ENCODE measurements at regions not wholly inside any gene's neighbourhood (a gene's known extent, or its start where the extent isn't known, plus 50 kb on each side); places are given as distances from the start of the nearest gene placed in this dataset.

DNA sequence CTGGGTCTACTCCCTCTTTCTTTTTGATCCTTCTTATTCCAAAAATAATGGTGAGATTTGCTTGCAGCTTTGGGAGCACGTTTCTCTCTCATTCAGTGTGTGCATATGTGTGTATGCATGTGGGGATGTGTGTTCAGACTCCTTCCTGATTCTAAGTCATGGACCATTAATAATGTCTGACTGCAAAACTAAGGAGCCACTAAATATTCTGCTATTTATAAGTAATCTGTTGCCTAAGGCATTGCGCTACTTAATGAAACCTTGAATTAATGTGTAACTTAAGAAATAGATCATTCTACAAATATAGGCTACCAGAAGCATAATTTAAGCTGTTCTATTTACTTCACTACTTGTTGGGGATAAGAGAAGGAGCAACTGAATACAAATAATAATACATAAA, 182.1 kb downstream of the TFCP2L1 start:
- no peaks in the 10 kb centered on the region for H3K9me3 ChIP-seq (ENCODE audit: low read length)
- no peaks in the 10 kb centered on the region for H3K79me2 ChIP-seq (replicated peaks; ENCODE audit: insufficient read depth, low read length)

DNA sequence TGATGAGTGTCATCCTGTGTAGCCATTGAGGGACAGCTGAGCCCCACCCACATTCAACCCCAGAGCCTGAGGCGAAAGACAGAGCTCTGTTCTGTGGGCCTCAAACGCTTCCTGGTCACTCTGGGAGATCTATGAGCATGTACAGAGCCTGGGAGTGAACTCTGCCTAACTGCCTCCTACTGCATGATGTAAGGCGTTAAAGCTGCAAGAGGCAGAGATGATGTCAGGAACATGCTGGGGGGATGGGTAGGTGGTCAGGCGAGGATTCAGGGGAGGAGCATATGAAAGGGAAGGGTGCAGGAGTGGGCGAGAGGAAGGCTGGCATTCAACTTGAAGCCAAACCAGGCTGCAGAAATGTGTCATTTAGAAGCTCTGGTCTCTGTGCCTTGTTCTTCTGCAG, 181.0 kb downstream of the TFCP2L1 start:
- Histone ChIP-seq H3K79me2 (replicated peaks; ENCODE audit: insufficient read depth, low read length) (no peaks in the 10 kb centered on the region), H3K9me2 (ENCODE audit: insufficient read depth, low read length) (no peaks in the 10 kb centered on the region), H2AFZ (ENCODE audit: low read depth, low read length) (no peak overlapping the region)

More for the DNA sequence above, 182.1 kb downstream of the TFCP2L1 start:
- no peaks in the 10 kb centered on the region for H3F3A ChIP-seq (ENCODE audit: insufficient read depth, low read length, poor library complexity, severe bottlenecking)
- no peak overlapping the region for H3K4me2 ChIP-seq (ENCODE audit: low read length)
- H3K36me3 ChIP-seq (ENCODE audit: insufficient read depth, low read length), result no peaks in the 10 kb centered on the region
- H4K20me1 ChIP-seq (ENCODE audit: insufficient read depth), result no peaks in the 10 kb centered on the region
- no peak for TF ChIP-seq POLR2AphosphoS5 (IDR thresholded peaks at IDR 0.05)
- TF ChIP-seq, protein P1, sequence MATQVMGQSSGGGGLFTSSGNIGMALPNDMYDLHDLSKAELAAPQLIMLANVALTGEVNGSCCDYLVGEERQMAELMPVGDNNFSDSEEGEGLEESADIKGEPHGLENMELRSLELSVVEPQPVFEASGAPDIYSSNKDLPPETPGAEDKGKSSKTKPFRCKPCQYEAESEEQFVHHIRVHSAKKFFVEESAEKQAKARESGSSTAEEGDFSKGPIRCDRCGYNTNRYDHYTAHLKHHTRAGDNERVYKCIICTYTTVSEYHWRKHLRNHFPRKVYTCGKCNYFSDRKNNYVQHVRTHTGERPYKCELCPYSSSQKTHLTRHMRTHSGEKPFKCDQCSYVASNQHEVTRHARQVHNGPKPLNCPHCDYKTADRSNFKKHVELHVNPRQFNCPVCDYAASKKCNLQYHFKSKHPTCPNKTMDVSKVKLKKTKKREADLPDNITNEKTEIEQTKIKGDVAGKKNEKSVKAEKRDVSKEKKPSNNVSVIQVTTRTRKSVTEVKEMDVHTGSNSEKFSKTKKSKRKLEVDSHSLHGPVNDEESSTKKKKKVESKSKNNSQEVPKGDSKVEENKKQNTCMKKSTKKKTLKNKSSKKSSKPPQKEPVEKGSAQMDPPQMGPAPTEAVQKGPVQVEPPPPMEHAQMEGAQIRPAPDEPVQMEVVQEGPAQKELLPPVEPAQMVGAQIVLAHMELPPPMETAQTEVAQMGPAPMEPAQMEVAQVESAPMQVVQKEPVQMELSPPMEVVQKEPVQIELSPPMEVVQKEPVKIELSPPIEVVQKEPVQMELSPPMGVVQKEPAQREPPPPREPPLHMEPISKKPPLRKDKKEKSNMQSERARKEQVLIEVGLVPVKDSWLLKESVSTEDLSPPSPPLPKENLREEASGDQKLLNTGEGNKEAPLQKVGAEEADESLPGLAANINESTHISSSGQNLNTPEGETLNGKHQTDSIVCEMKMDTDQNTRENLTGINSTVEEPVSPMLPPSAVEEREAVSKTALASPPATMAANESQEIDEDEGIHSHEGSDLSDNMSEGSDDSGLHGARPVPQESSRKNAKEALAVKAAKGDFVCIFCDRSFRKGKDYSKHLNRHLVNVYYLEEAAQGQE (IDR thresholded peaks at IDR 0.05; ENCODE audit: borderline replicate concordance), result no peak
- TF ChIP-seq TAF1 (IDR thresholded peaks at IDR 0.05; ENCODE audit: low read depth), result no peak
- TF ChIP-seq, protein P2, sequence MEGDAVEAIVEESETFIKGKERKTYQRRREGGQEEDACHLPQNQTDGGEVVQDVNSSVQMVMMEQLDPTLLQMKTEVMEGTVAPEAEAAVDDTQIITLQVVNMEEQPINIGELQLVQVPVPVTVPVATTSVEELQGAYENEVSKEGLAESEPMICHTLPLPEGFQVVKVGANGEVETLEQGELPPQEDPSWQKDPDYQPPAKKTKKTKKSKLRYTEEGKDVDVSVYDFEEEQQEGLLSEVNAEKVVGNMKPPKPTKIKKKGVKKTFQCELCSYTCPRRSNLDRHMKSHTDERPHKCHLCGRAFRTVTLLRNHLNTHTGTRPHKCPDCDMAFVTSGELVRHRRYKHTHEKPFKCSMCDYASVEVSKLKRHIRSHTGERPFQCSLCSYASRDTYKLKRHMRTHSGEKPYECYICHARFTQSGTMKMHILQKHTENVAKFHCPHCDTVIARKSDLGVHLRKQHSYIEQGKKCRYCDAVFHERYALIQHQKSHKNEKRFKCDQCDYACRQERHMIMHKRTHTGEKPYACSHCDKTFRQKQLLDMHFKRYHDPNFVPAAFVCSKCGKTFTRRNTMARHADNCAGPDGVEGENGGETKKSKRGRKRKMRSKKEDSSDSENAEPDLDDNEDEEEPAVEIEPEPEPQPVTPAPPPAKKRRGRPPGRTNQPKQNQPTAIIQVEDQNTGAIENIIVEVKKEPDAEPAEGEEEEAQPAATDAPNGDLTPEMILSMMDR (IDR thresholded peaks at IDR 0.05; ENCODE audit: poor library complexity, severe bottlenecking), result no peak
- TF ChIP-seq SMC3 (conservative IDR thresholded peaks at IDR 0.05; ENCODE audit: poor library complexity), result no peak
- TF ChIP-seq EP300 (conservative IDR thresholded peaks at IDR 0.05; ENCODE audit: poor library complexity, severe bottlenecking), result no peak
- TF ChIP-seq RAD21 (conservative IDR thresholded peaks at IDR 0.05), result no peak
- TF ChIP-seq EZH2 (IDR thresholded peaks at IDR 0.05; ENCODE audit: borderline replicate concordance, insufficient read depth, low read length, poor library complexity, severe bottlenecking), result no peak
- TF ChIP-seq MXI1 (conservative IDR thresholded peaks at IDR 0.05; ENCODE audit: poor library complexity, severe bottlenecking), result no peak
- no peak overlapping the region for H3K27ac ChIP-seq (ENCODE audit: low read length)
- H2AFZ ChIP-seq (ENCODE audit: low read depth, low read length), result no peak overlapping the region
- no peak overlapping the region for H3K4me3 ChIP-seq (ENCODE audit: low read length)
- no peaks in the 10 kb centered on the region for H3K9me2 ChIP-seq (ENCODE audit: insufficient read depth, low read length)
- no peak overlapping the region for H3K9ac ChIP-seq (ENCODE audit: low read length)
- no peaks in the 10 kb centered on the region for H3K27me3 ChIP-seq (ENCODE audit: insufficient read depth, low read depth, low read length)

More for the DNA sequence above, 181.0 kb downstream of the TFCP2L1 start:
- H3K27ac ChIP-seq (ENCODE audit: low read length), result no peak overlapping the region
- H3K4me3 ChIP-seq (ENCODE audit: low read length), result no peak overlapping the region
- H4K20me1 ChIP-seq (ENCODE audit: insufficient read depth), result no peaks in the 10 kb centered on the region
- H3K9me3 ChIP-seq (ENCODE audit: low read length), result no peaks in the 10 kb centered on the region
- no peaks in the 10 kb centered on the region for H3K27me3 ChIP-seq (ENCODE audit: insufficient read depth, low read depth, low read length)
- H3K9ac ChIP-seq (ENCODE audit: low read length), result no peak overlapping the region
- H3K4me2 ChIP-seq (ENCODE audit: low read length), result no peak overlapping the region
- no peaks in the 10 kb centered on the region for H3F3A ChIP-seq (ENCODE audit: insufficient read depth, low read length, poor library complexity, severe bottlenecking)
- no peak for TF ChIP-seq EZH2 (IDR thresholded peaks at IDR 0.05; ENCODE audit: borderline replicate concordance, insufficient read depth, low read length, poor library complexity, severe bottlenecking)
- TF ChIP-seq RAD21 (conservative IDR thresholded peaks at IDR 0.05), result no peak
- no peak for TF ChIP-seq EP300 (conservative IDR thresholded peaks at IDR 0.05; ENCODE audit: poor library complexity, severe bottlenecking)
- TF ChIP-seq POLR2AphosphoS5 (IDR thresholded peaks at IDR 0.05), result no peak
- TF ChIP-seq, protein P2 (IDR thresholded peaks at IDR 0.05; ENCODE audit: poor library complexity, severe bottlenecking), result no peak
- no peak for TF ChIP-seq MXI1 (conservative IDR thresholded peaks at IDR 0.05; ENCODE audit: poor library complexity, severe bottlenecking)
- TF ChIP-seq, protein P1 (IDR thresholded peaks at IDR 0.05; ENCODE audit: borderline replicate concordance), result no peak
- no peak for TF ChIP-seq TAF1 (IDR thresholded peaks at IDR 0.05; ENCODE audit: low read depth)
- TF ChIP-seq SMC3 (conservative IDR thresholded peaks at IDR 0.05; ENCODE audit: poor library complexity), result no peak
- no peaks in the 10 kb centered on the region for H3K36me3 ChIP-seq (ENCODE audit: insufficient read depth, low read length)

All from neural cell (in vitro differentiated cells).